Keratinocyte (primary cell): ENCODE measurements at regions not wholly inside any gene's neighbourhood (a gene's known extent, or its start where the extent isn't known, plus 50 kb on each side); places are given as distances from the start of the nearest gene placed in this dataset.

Experiments used
- EZH2 ChIP-seq: IDR thresholded peaks from one replicate; pipeline ENCODE4 v1.6.1; 2012; ENCODE audit warnings: inconsistent platforms, mild to moderate bottlenecking, low read length, moderate library complexity
- TF ChIP-seq, protein P1 (sequence below), 3 experiments: IDR thresholded peaks in 1 of 3; conservative IDR thresholded peaks in 1 of 3; optimal IDR thresholded peaks in 1 of 3; 2 replicates in 2 of 3; 3 replicates in 1 of 3; pipeline versions ENCODE3 to v1.5.1; 2011; ENCODE audit warnings: low read length in 3 of 3, mild to moderate bottlenecking in 3 of 3, moderate library complexity in 2 of 3, control low read depth in 1 of 3, inconsistent platforms in 1 of 3; ENCODE audit not compliant: insufficient read depth in 2 of 3; ENCODE audit errors: extremely low read depth in 1 of 3

DNA sequence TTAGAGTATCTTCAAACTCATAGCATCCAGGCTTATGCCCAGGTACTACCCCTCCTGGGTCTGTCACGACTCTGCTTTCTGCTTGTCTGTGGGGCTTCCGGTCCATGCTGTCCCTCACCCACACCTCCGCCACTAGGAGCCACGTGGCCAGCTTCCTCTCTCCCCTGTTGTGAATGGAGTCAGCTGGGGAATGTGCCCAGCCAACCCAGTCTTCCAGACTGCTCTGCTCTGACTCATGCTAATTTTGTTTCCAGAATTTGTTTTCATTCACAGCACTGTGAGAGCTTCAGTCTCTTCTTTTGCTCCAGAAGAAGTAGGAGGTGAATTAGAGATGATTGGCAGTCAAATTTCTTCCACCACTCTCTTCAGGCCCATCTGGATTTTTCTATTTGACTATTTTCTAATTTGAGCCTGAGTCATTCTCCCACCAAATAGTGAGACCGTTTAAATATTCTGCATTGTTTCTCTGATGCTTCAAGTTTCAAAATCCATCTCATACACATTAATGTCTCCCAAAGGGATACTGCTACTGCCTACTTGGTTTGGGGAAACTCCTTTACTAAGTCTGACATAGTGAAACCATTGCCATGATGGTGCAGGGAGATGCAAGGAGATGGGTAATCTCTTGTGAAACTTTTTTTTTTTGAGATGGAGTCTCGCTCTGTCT, 424.1 kb upstream of the KIF2A start:
- TF ChIP-seq, protein P1, sequence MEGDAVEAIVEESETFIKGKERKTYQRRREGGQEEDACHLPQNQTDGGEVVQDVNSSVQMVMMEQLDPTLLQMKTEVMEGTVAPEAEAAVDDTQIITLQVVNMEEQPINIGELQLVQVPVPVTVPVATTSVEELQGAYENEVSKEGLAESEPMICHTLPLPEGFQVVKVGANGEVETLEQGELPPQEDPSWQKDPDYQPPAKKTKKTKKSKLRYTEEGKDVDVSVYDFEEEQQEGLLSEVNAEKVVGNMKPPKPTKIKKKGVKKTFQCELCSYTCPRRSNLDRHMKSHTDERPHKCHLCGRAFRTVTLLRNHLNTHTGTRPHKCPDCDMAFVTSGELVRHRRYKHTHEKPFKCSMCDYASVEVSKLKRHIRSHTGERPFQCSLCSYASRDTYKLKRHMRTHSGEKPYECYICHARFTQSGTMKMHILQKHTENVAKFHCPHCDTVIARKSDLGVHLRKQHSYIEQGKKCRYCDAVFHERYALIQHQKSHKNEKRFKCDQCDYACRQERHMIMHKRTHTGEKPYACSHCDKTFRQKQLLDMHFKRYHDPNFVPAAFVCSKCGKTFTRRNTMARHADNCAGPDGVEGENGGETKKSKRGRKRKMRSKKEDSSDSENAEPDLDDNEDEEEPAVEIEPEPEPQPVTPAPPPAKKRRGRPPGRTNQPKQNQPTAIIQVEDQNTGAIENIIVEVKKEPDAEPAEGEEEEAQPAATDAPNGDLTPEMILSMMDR (optimal IDR thresholded peaks at IDR 0.05 in 1 of 3, IDR thresholded peaks at IDR 0.05 in 1 of 3, conservative IDR thresholded peaks at IDR 0.05 in 1 of 3; ENCODE audit: extremely low read depth in 1 of 3, insufficient read depth in 2 of 3, low read length in 3 of 3), result no peak
- no peak for TF ChIP-seq EZH2
